GM12891 (cell line): ENCODE measurements at regions not wholly inside any gene's neighbourhood (a gene's known extent, or its start where the extent isn't known, plus 50 kb on each side); places are given as distances from the start of the nearest gene placed in this dataset.
"Not testable (repeated sequence)": the region's sequence is repeated elsewhere in the genome, so short reads cannot be mapped to it uniquely, and the experiment has no call there.

Source experiments
- DNase-seq: peaks from one replicate; pipeline ENCODE4 v3.0.0; 2011; ENCODE audit warnings: low spot score; ENCODE audit not compliant: insufficient read length
- FAIRE-seq: peaks from 2 replicates; lab custom pipeline; 2011; peaks lifted over from hg19 to GRCh38; lab: Jason Lieb, UNC
- PAX5 ChIP-seq: IDR thresholded peaks from 2 replicates; pipeline ENCODE4 v1.6.1; 2011; ENCODE audit warnings: low read length, moderate library complexity, mild to moderate bottlenecking; ENCODE audit not compliant: insufficient read depth, severe bottlenecking
- POLR2A ChIP-seq: IDR thresholded peaks from 2 replicates; pipeline ENCODE4 v1.6.1; 2011; ENCODE audit warnings: low read depth, low read length, control low read depth
- POLR2AphosphoS5 ChIP-seq: IDR thresholded peaks from 2 replicates; pipeline ENCODE4 v1.6.1; 2011; ENCODE audit warnings: low read depth, low read length, control low read depth
- POU2F2 ChIP-seq: IDR thresholded peaks from 2 replicates; pipeline ENCODE4 v1.6.1; 2011; ENCODE audit warnings: low read depth, mild to moderate bottlenecking, control low read depth, low read length, moderate library complexity
- SPI1 ChIP-seq: IDR thresholded peaks from 2 replicates; pipeline ENCODE4 v1.6.1; 2011; ENCODE audit warnings: low read depth, low read length, control low read depth
- TAF1 ChIP-seq: IDR thresholded peaks from 2 replicates; pipeline ENCODE4 v1.6.1; 2011; ENCODE audit warnings: low read depth, low read length, control low read depth

GRCh38 chr6:10315034-10315433 is 99.8 kb downstream of the TFAP2A start:
- DNase-seq (no peak), FAIRE-seq (no peak)
- TF ChIP-seq SPI1 (no peak), POU2F2 (no peak), POLR2AphosphoS5 (no peak), POLR2A (no peak), PAX5 (no peak), TAF1 (no peak)

- DNase-seq: no peak
- TF ChIP-seq POLR2A (no peak), SPI1 (no peak), PAX5 (no peak), TAF1 (no peak), POLR2AphosphoS5 (no peak), POU2F2 (no peak)
- no peak for FAIRE-seq
Observed at GRCh38 chr6:10314163-10314955, 100.5 kb downstream of the TFAP2A start.

GRCh38 chr6:10313799-10314162 is 101.1 kb downstream of the TFAP2A start:
- DNase-seq: no peak
- TF ChIP-seq POLR2AphosphoS5 (no peak), PAX5 (no peak), TAF1 (no peak), SPI1 (no peak)
- FAIRE-seq: no peak

GRCh38 chr6:10312445-10312844 is 102.4 kb downstream of the TFAP2A start:
- FAIRE-seq (no peak), DNase-seq (no peak)
- no peak for TF ChIP-seq SPI1
- no peak for TF ChIP-seq POU2F2
- TF ChIP-seq POLR2AphosphoS5: no peak
- no peak for TF ChIP-seq POLR2A
- no peak for TF ChIP-seq PAX5
- no peak for TF ChIP-seq TAF1

- DNase-seq, FAIRE-seq: not testable (repeated sequence)
Observed at GRCh38 chr6:10311546-10312405, 103.1 kb downstream of the TFAP2A start.

GRCh38 chr6:10310826-10311225 is 104.0 kb downstream of the TFAP2A start:
- TF ChIP-seq POLR2AphosphoS5: no peak
- no peak for TF ChIP-seq SPI1
- TF ChIP-seq POLR2A: no peak
- TF ChIP-seq PAX5: no peak
- no peak for TF ChIP-seq POU2F2
- no peak for TF ChIP-seq TAF1
- no peak for FAIRE-seq
- no peak for DNase-seq

GRCh38 chr6:10310330-10310653 is 104.6 kb downstream of the TFAP2A start:
- DNase-seq: no peak
- no peak for TF ChIP-seq PAX5
- no peak for TF ChIP-seq POLR2AphosphoS5
- TF ChIP-seq POU2F2: no peak
- TF ChIP-seq TAF1: no peak
- TF ChIP-seq SPI1: no peak
- TF ChIP-seq POLR2A: no peak
- FAIRE-seq: no peak

- TF ChIP-seq PAX5 (no peak), POLR2AphosphoS5 (no peak), POU2F2 (no peak), SPI1 (no peak), POLR2A (no peak), TAF1 (no peak)
- DNase-seq (no peak), FAIRE-seq (no peak)
Observed at GRCh38 chr6:10309457-10310329, 105.2 kb downstream of the TFAP2A start.

- FAIRE-seq: no peak
- TF ChIP-seq TAF1 (no peak), PAX5 (no peak), SPI1 (no peak), POU2F2 (no peak), POLR2AphosphoS5 (no peak), POLR2A (no peak)
- DNase-seq: no peak
Observed at GRCh38 chr6:10307476-10307875, 107.4 kb downstream of the TFAP2A start.
